GM13976 (cell line): ENCODE measurements at regions not wholly inside any gene's neighbourhood (a gene's known extent, or its start where the extent isn't known, plus 50 kb on each side); places are given as distances from the start of the nearest gene placed in this dataset.
A peak's percentile ranks its signal among the peaks of the same experiment; 100 is the strongest.

ENCODE experiments used
- DNase-seq: peaks from one replicate; pipeline ENCODE4 v3.0.0; 2012; ENCODE audit warnings: low spot score
- CTCF ChIP-seq: IDR thresholded peaks from 2 replicates; pipeline ENCODE4 v1.5.1; 2012; ENCODE audit warnings: borderline replicate concordance, mild to moderate bottlenecking; ENCODE audit not compliant: insufficient read depth; ENCODE audit errors: extremely low read depth, missing control alignments, control extremely low read depth
- in situ Hi-C: fragments of 300-500 bp; cut with MboI; formaldehyde crosslinking; loops from one replicate; pipeline ENCODE4 v1.12.0; 2022; ENCODE audit warnings: low sequenced_read_pairs, mixed read lengths, inconsistent platforms; ENCODE audit not compliant: unreplicated experiment

GRCh38 chrX:23136816-23137215, 137.1 kb downstream of the DDX53 start:
- no peak for DNase-seq
- TF ChIP-seq CTCF: no peak
- in situ Hi-C loops: no loop called here

GRCh38 chrX:23168291-23168690, 166.4 kb upstream of the PTCHD1 start:
- no peak for TF ChIP-seq CTCF
- in situ Hi-C loops: no loop called here
- no peak for DNase-seq

GRCh38 chrX:23185951-23186350, 148.7 kb upstream of the PTCHD1 start:
- in situ Hi-C loops: no loop called here
- DNase-seq: peak; percentile 9
- no peak for TF ChIP-seq CTCF

GRCh38 chrX:23187819-23188218, 146.8 kb upstream of the PTCHD1 start:
- in situ Hi-C loops: no loop called here
- TF ChIP-seq CTCF: no peak

GRCh38 chrX:23194885-23195554, 139.6 kb upstream of the PTCHD1 start:
- in situ Hi-C loops: no loop called here
- TF ChIP-seq CTCF: no peak
- no peak for DNase-seq

More at GRCh38 chrX:23187819-23188218, 146.8 kb upstream of the PTCHD1 start:
- DNase-seq: no peak

- in situ Hi-C loops: no loop called here
- no peak for DNase-seq
- TF ChIP-seq CTCF: no peak
Measured at GRCh38 chrX:23195761-23196160, 138.9 kb upstream of the PTCHD1 start.

GRCh38 chrX:23201706-23202105, 132.9 kb upstream of the PTCHD1 start:
- in situ Hi-C loops: no loop called here
- TF ChIP-seq CTCF: no peak
- no peak for DNase-seq
